Esophagus squamous epithelium (tissue), 4 donors: ENCODE measurements at regions not wholly inside any gene's neighbourhood (a gene's known extent, or its start where the extent isn't known, plus 50 kb on each side); places are given as distances from the start of the nearest gene placed in this dataset.
"Not testable (repeated sequence)": the region's sequence is repeated elsewhere in the genome, so short reads cannot be mapped to it uniquely, and the experiment has no call there.

Experiments
- POLR2A ChIP-seq, 4 donors: fragments of 450-650 bp; IDR thresholded peaks; one replicate each; pipeline ENCODE4 v1.6.1; 2017; ENCODE audit warnings: antibody characterized with exemption in 4 of 4, mild to moderate bottlenecking in 4 of 4, moderate library complexity in 3 of 4
- TF ChIP-seq, protein P1 (sequence below), 6 experiments: fragments of 450-650 bp in 4 of 6; fragments of 200-600 bp in 2 of 6; sonication (generic) in 2 of 6; IDR thresholded peaks; one replicate each; pipeline ENCODE4 v1.5.1; 2016 to 2019; ENCODE audit warnings: antibody characterized with exemption in 6 of 6, mild to moderate bottlenecking in 4 of 6, moderate library complexity in 4 of 6

DNA sequence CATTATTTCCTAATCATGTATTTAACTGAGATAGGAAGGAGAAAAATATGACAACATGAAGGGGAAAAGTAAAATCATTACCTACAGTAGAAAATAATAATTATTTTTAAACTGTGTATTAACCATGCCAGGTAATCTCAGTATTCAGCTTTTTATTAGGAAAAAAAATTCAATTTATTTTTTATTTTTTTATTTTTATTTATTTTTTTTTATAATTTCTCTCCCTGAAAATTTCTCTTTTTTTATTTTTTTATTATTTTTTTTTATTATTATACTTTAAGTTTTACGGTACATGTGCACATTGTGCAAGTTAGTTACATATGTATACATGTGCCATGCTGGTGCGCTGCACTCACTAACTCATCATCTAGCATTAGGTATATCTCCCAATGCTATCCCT is 271.3 kb upstream of the LRRTM4 start:
- TF ChIP-seq, protein P1, sequence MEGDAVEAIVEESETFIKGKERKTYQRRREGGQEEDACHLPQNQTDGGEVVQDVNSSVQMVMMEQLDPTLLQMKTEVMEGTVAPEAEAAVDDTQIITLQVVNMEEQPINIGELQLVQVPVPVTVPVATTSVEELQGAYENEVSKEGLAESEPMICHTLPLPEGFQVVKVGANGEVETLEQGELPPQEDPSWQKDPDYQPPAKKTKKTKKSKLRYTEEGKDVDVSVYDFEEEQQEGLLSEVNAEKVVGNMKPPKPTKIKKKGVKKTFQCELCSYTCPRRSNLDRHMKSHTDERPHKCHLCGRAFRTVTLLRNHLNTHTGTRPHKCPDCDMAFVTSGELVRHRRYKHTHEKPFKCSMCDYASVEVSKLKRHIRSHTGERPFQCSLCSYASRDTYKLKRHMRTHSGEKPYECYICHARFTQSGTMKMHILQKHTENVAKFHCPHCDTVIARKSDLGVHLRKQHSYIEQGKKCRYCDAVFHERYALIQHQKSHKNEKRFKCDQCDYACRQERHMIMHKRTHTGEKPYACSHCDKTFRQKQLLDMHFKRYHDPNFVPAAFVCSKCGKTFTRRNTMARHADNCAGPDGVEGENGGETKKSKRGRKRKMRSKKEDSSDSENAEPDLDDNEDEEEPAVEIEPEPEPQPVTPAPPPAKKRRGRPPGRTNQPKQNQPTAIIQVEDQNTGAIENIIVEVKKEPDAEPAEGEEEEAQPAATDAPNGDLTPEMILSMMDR (IDR thresholded peaks at IDR 0.05) = not testable (repeated sequence)
- not testable (repeated sequence) for TF ChIP-seq POLR2A (IDR thresholded peaks at IDR 0.05)
